LNCAP (cell line): ENCODE measurements at regions not wholly inside any gene's neighbourhood (a gene's known extent, or its start where the extent isn't known, plus 50 kb on each side); places are given as distances from the start of the nearest gene placed in this dataset.

Experiments
- CTCF ChIP-seq: fragments of 450-650 bp; IDR thresholded peaks from 2 replicates; pipeline ENCODE4 v1.5.1; 2017; ENCODE audit warnings: mild to moderate bottlenecking

DNA sequence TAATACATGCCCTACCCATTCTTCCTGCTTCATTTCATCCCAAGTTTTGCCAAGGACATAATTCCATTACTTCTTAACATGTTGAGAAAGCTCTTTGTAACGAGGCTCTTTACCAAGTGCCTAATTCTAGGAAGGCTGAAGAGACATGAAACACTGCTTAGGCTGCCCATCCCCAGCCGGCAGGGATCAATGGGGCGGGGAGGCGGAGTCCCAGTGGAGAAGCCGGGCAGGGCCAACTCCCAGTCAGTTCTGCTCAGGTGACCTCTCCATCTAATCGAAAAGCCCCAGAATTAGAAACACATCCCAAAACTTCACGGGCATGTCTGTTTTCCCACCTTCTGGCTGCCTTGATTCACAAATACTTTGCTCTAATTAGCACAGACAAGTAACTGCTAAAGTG, 89.5 kb upstream of the LYZL1 start:
- no peak for TF ChIP-seq CTCF

- TF ChIP-seq CTCF: no peak
Observed at GRCh38 chr10:29199941-29200679, 88.8 kb upstream of the LYZL1 start.

GRCh38 chr10:29202386-29202940, 86.4 kb upstream of the LYZL1 start:
- no peak for TF ChIP-seq CTCF

DNA sequence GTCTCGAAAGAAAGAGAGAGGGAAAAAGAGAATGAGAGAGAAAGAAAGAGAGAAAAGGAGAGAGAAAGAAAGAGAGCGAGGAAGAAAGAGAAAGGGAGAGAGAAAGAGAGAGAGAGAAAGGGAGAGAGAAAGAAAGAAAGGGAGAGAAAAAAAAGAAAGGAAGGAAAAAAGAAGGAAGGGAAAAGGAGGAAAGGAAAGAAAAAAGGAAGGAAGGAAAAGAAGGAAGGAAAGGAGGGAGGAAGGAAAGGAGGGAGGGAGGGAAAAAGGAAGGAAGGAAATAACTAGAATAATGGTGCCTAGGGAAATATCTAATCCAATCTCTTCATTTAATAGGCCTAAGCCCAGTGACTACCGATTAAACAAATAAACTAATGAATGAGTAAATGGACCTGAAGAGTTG, 85.4 kb upstream of the LYZL1 start:
- no peak for TF ChIP-seq CTCF

DNA sequence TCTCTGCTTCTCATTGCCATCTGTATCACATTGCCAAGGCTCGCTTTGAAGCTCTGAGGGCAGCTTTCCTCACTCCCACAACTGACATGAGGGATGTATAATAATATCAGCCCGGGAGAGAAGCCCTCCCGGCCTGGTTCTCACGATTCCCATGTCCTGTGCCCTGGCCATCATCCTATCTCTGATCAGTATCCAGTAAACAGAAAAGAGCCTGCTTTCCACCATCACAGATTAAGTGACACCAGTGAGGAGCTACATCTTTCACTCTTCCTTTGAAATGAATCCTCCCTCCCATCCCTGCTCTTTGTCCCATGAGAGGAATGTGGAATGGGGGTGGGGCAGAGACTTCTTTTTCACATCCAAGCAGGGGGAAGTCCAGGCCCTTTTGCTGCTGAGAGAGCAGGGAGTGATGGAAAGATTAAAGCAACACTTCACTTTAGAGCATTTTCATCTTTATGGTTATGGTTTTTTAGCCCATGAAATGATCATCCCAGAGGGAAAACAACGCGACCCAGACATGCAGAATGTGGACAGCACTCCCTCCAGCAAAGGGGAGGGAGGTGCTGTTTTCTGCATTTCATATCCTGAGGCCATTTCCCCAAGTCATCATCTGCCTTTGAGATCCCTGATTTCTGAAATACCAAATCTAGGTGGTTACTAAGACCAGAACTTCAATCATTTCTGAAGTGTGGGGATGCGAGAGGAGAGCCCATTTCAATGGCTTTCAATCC, 84.6 kb upstream of the LYZL1 start:
- no peak for TF ChIP-seq CTCF

- no peak for TF ChIP-seq CTCF
Observed at GRCh38 chr10:29205787-29206186, 83.1 kb upstream of the LYZL1 start.

- TF ChIP-seq CTCF: no peak
Observed at GRCh38 chr10:29208845-29209244, 80.0 kb upstream of the LYZL1 start.
